H1 (cell line): ENCODE measurements at regions not wholly inside any gene's neighbourhood (a gene's known extent, or its start where the extent isn't known, plus 50 kb on each side); places are given as distances from the start of the nearest gene placed in this dataset.

Source experiments
- CTCF ChIA-PET: fragments of 300-600 bp; sonication (Branson Sonifier 250); formaldehyde crosslinking; loops from one replicate; lab custom pipeline; 2021; ENCODE audit not compliant: partially characterized antibody; lab: Charles Lee
- POLR2A ChIA-PET: fragments of 300-600 bp; sonication (Branson Sonifier 250); formaldehyde crosslinking; loops from one replicate; lab custom pipeline; 2021; ENCODE audit warnings: inconsistent platforms; ENCODE audit not compliant: partially characterized antibody; lab: Charles Lee
- DNase-seq, 2 experiments: peaks; one replicate each; pipeline versions ENCODE4 v3.0.0 to v3.0.0-alpha.2; 2010 to 2022; ENCODE audit warnings: low spot score in 2 of 2, low read depth in 1 of 2, mixed read lengths in 1 of 2
- FAIRE-seq: peaks from 2 replicates; lab custom pipeline; 2011; peaks lifted over from hg19 to GRCh38; lab: Jason Lieb, UNC
- H2AFZ ChIP-seq: 2 replicates; pipeline ENCODE4 v1.8.1; 2012; ENCODE audit warnings: low read length, inconsistent platforms
- H2AK5ac ChIP-seq: 2 replicates; pipeline ENCODE4 v1.6.1; 2013; ENCODE audit warnings: low read depth, low read length
- H2BK120ac ChIP-seq: replicated peaks from 2 replicates; pipeline ENCODE3; 2013; ENCODE audit warnings: low read depth, low read length, inconsistent platforms
- H2BK12ac ChIP-seq: 2 replicates; pipeline ENCODE4 v1.6.1; 2013; ENCODE audit warnings: low read depth, low read length
- H2BK15ac ChIP-seq: 2 replicates; pipeline ENCODE4 v1.6.1; 2013; ENCODE audit warnings: low read length
- H2BK20ac ChIP-seq: 2 replicates; pipeline ENCODE4 v1.6.1; 2013; ENCODE audit warnings: low read length
- H2BK5ac ChIP-seq: 2 replicates; pipeline ENCODE4 v1.6.1; 2013; ENCODE audit warnings: low read depth, low read length
- H3K14ac ChIP-seq: 2 replicates; pipeline ENCODE4 v1.6.1; 2013; ENCODE audit warnings: inconsistent platforms; ENCODE audit not compliant: insufficient read length
- H3K18ac ChIP-seq: 2 replicates; pipeline ENCODE4 v1.6.1; 2013; ENCODE audit warnings: low read length; ENCODE audit errors: extremely low read depth
- H3K23ac ChIP-seq: 2 replicates; pipeline ENCODE4 v1.6.1; 2013; ENCODE audit warnings: inconsistent platforms; ENCODE audit not compliant: insufficient read length
- H3K23me2 ChIP-seq: 2 replicates; pipeline ENCODE4 v1.6.1; 2013; ENCODE audit warnings: low read depth, low read length
- H3K27ac ChIP-seq: 2 replicates; pipeline ENCODE4 v1.6.1; 2011; ENCODE audit warnings: low read depth, low read length, inconsistent platforms
- H3K27me3 ChIP-seq, 4 experiments: replicated peaks in 1 of 4; 1 replicate in 1 of 4; 2 replicates in 3 of 4; pipeline versions ENCODE4 v1.6.1 to v1.8.1; 2011 to 2013; ENCODE audit warnings: low read length in 3 of 4, mild to moderate bottlenecking in 3 of 4, inconsistent platforms in 2 of 4, mixed read lengths in 2 of 4, moderate library complexity in 1 of 4; ENCODE audit not compliant: control insufficient read depth in 3 of 4, insufficient read depth in 3 of 4; ENCODE audit errors: extremely low read depth in 1 of 4
- H3K36me3 ChIP-seq, 4 experiments: 2 replicates each; pipeline versions ENCODE4 v1.6.1 to v1.8.1; 2011 to 2013; ENCODE audit warnings: mild to moderate bottlenecking in 4 of 4, low read length in 3 of 4, moderate library complexity in 2 of 4, control low read depth in 1 of 4, inconsistent platforms in 1 of 4; ENCODE audit not compliant: insufficient read depth in 4 of 4, control insufficient read depth in 2 of 4
- H3K4ac ChIP-seq: replicated peaks from 2 replicates; pipeline ENCODE3; 2013; ENCODE audit warnings: low read length, low read depth, mixed read lengths, inconsistent platforms; ENCODE audit not compliant: insufficient read length
- H3K4me1 ChIP-seq, 4 experiments: replicated peaks in 1 of 4; 1 replicate in 1 of 4; 2 replicates in 3 of 4; pipeline versions ENCODE4 v1.6.1 to v1.8.1; 2011 to 2013; ENCODE audit warnings: low read length in 3 of 4, inconsistent platforms in 2 of 4, mixed read lengths in 1 of 4; ENCODE audit not compliant: insufficient read depth in 4 of 4, control insufficient read depth in 3 of 4
- H3K4me2 ChIP-seq, 2 experiments: 2 replicates each; pipeline versions ENCODE4 v1.6.1 to v1.8.1; 2011 to 2013; ENCODE audit warnings: low read depth in 2 of 2, low read length in 2 of 2, control low read depth in 1 of 2, inconsistent platforms in 1 of 2, mild to moderate bottlenecking in 1 of 2; ENCODE audit not compliant: insufficient read depth in 1 of 2
- H3K4me3 ChIP-seq, 4 experiments: fragments of 200-600, 300-600 bp in 1 of 4; sonication (generic), shearing (Covaris generic), sonication (Bioruptor Twin) in 1 of 4; 2 replicates each; pipeline versions ENCODE4 v1.5.1 to v1.8.1; 2011 to 2016; ENCODE audit warnings: low read length in 4 of 4, low read depth in 3 of 4, control low read depth in 2 of 4, inconsistent platforms in 2 of 4, mild to moderate bottlenecking in 2 of 4, mixed read lengths in 1 of 4, moderate library complexity in 1 of 4; ENCODE audit not compliant: insufficient read depth in 2 of 4; ENCODE audit errors: extremely low read depth in 1 of 4
- H3K56ac ChIP-seq: replicated peaks from 2 replicates; pipeline ENCODE3; 2013; ENCODE audit warnings: low read depth, mild to moderate bottlenecking, mixed read lengths, low read length, inconsistent platforms; ENCODE audit not compliant: insufficient read length
- H3K79me1 ChIP-seq: 2 replicates; pipeline ENCODE4 v1.6.1; 2013; ENCODE audit warnings: low read depth, low read length, control low read depth
- H3K79me2 ChIP-seq, 2 experiments: 2 replicates each; pipeline versions ENCODE4 v1.6.1 to v1.8.1; 2012 to 2013; ENCODE audit warnings: low read length in 2 of 2, mild to moderate bottlenecking in 2 of 2, inconsistent platforms in 1 of 2; ENCODE audit not compliant: insufficient read depth in 2 of 2, control insufficient read depth in 1 of 2
- H3K9ac ChIP-seq, 4 experiments: replicated peaks in 1 of 4; 1 replicate in 1 of 4; 2 replicates in 3 of 4; pipeline versions ENCODE4 v1.6.1 to v1.8.1; 2011 to 2013; ENCODE audit warnings: low read depth in 3 of 4, low read length in 3 of 4, control low read depth in 2 of 4, mild to moderate bottlenecking in 2 of 4, moderate library complexity in 2 of 4, inconsistent platforms in 1 of 4; ENCODE audit errors: extremely low read depth in 1 of 4
- H3K9me3 ChIP-seq, 2 experiments: 2 replicates each; pipeline versions ENCODE4 v1.6.1 to v1.8.1; 2012 to 2013; ENCODE audit warnings: mild to moderate bottlenecking in 2 of 2, moderate library complexity in 2 of 2, control low read depth in 1 of 2, inconsistent platforms in 1 of 2, low read depth in 1 of 2, low read length in 1 of 2, mixed read lengths in 1 of 2; ENCODE audit not compliant: insufficient read depth in 2 of 2
- H4K20me1 ChIP-seq, 2 experiments: replicated peaks in 1 of 2; 2 replicates each; pipeline versions ENCODE3 to v1.8.1; 2011 to 2013; ENCODE audit warnings: inconsistent platforms in 2 of 2, low read length in 2 of 2, mild to moderate bottlenecking in 1 of 2; ENCODE audit not compliant: insufficient read depth in 2 of 2, control insufficient read depth in 1 of 2
- H4K5ac ChIP-seq: 2 replicates; pipeline ENCODE4 v1.6.1; 2013; ENCODE audit warnings: low read length, low read depth, mixed read lengths, inconsistent platforms; ENCODE audit not compliant: insufficient read length
- H4K8ac ChIP-seq: 2 replicates; pipeline ENCODE4 v1.8.0; 2013; ENCODE audit warnings: mild to moderate bottlenecking, moderate library complexity, low read length, inconsistent platforms; ENCODE audit not compliant: insufficient read depth; ENCODE audit errors: extremely low read depth
- H4K91ac ChIP-seq: replicated peaks from 2 replicates; pipeline ENCODE3; 2013; ENCODE audit warnings: low read length, mixed read lengths, inconsistent platforms; ENCODE audit not compliant: insufficient read length
- BRCA1 ChIP-seq: IDR thresholded peaks from 2 replicates; pipeline ENCODE4 v1.6.1; 2012; ENCODE audit warnings: low read depth, low read length, improper control_type of control experiment
- CHD1 ChIP-seq: IDR thresholded peaks from 2 replicates; pipeline ENCODE4 v1.6.1; 2012; ENCODE audit warnings: low read depth, low read length, improper control_type of control experiment
- EP300 ChIP-seq, 2 experiments: IDR thresholded peaks; 1 replicate in 1 of 2; 2 replicates in 1 of 2; pipeline ENCODE4 v1.6.1; 2011 to 2012; ENCODE audit warnings: low read depth in 2 of 2, low read length in 2 of 2, mild to moderate bottlenecking in 2 of 2, borderline replicate concordance in 1 of 2, inconsistent platforms in 1 of 2, moderate library complexity in 1 of 2
- NANOG ChIP-seq: IDR thresholded peaks from 2 replicates; pipeline ENCODE4 v1.6.1; 2011; ENCODE audit warnings: low read length, low read depth, mild to moderate bottlenecking, inconsistent platforms; ENCODE audit not compliant: insufficient read depth, poor library complexity, severe bottlenecking
- POLR2AphosphoS5 ChIP-seq: IDR thresholded peaks from 2 replicates; pipeline ENCODE4 v1.6.1; 2011; ENCODE audit warnings: low read depth, low read length
- WGBS, 2 experiments: shearing (Covaris generic) in 1 of 2; methylation state at CpG; one replicate each; pipeline versions ENCODE4 v1.1.6 to v1.1.7; 2013 to 2015; ENCODE audit warnings: low lambda C conversion rate in 2 of 2, mixed read lengths in 2 of 2, inconsistent platforms in 1 of 2, low coverage in 1 of 2, missing lambda C conversion rate in 1 of 2; ENCODE audit not compliant: insufficient replicate concordance in 2 of 2, insufficient coverage in 1 of 2, insufficient read length in 1 of 2; ENCODE audit errors: extremely low coverage in 1 of 2, missing lambda C conversion rate in 1 of 2; 5-methylcytosine and 5-hydroxymethylcytosine counted together

- Histone ChIP-seq H2AFZ (no peak overlapping the region), H2BK20ac (no peak overlapping the region), H3K9ac (no peak overlapping the region), H3K79me2 (no peaks in the 10 kb centered on the region), H3K4me3 (no peak overlapping the region), H3K23ac (no peak overlapping the region), H3K4me1 (no peaks in the 10 kb centered on the region), H4K20me1 (peaks cover 0 to 2% of the 10 kb centered on the region in 2 experiments), H3K18ac (no peak overlapping the region), H3K36me3 (no peaks in the 10 kb centered on the region), H3K56ac (no peak overlapping the region), H3K14ac (no peak overlapping the region), H2BK15ac (no peak overlapping the region), H3K79me1 (no peaks in the 10 kb centered on the region), H3K9me3 (0 out of 4 replicates have a peak, but pooled peaks cover 0 to 3% of the 10 kb centered on the region in 2 experiments), H2BK5ac (no peak overlapping the region), H2BK120ac (no peak overlapping the region), H2AK5ac (no peak overlapping the region), H4K8ac (no peak overlapping the region), H3K4me2 (no peak overlapping the region), H3K27ac (no peak overlapping the region), H2BK12ac (no peak overlapping the region), H4K91ac (no peak overlapping the region), H3K4ac (no peak overlapping the region), H4K5ac (no peak overlapping the region), H3K27me3 (no peaks in the 10 kb centered on the region), H3K23me2 (no peaks in the 10 kb centered on the region; the same call in 1 of the 2 replicates)
- FAIRE-seq (no peak), DNase-seq (no peak)
- ChIA-PET POLR2A (no interaction called here), CTCF (no interaction called here)
- 91% methylated on average over 7 of the region's 7 CpGs; no CpG with 5 or more reads in 1 of the 2 experiments for WGBS, 2 experiments
- TF ChIP-seq CHD1 (no peak), BRCA1 (no peak), NANOG (no peak), EP300 (IDR thresholded peaks at IDR 0.05; ENCODE audit: borderline replicate concordance in 1 of 2, low read depth in 2 of 2, low read length in 2 of 2) (no peak), POLR2AphosphoS5 (no peak)
Observed at GRCh38 chr12:105852496-105852895, 286.3 kb downstream of the NUAK1 start.
